Vagina (tissue), 2 donors: ENCODE measurements at regions not wholly inside any gene's neighbourhood (a gene's known extent, or its start where the extent isn't known, plus 50 kb on each side); places are given as distances from the start of the nearest gene placed in this dataset.

Experiments used
- DNase-seq, 2 donors: peaks; one replicate each; pipeline ENCODE4 v3.0.0-alpha.2; 2017; ENCODE audit errors: extremely low spot score in 2 of 2
- H3K27ac ChIP-seq: fragments of 200-600 bp; sonication (generic); one replicate; pipeline ENCODE4 v1.5.1; 2019
- H3K27me3 ChIP-seq: fragments of 200-600 bp; sonication (generic); one replicate; pipeline ENCODE4 v1.5.1; 2019
- H3K36me3 ChIP-seq, 2 donors: fragments of 200-600 bp; sonication (generic); one replicate each; pipeline ENCODE4 v1.5.1; 2017 to 2019
- H3K4me1 ChIP-seq: fragments of 200-600 bp; sonication (generic); one replicate; pipeline ENCODE4 v1.5.1; 2019
- H3K4me3 ChIP-seq, 2 donors: fragments of 200-600 bp; sonication (generic); 1 replicate in 1 of 2; 2 replicates in 1 of 2; pipeline ENCODE4 v1.5.1; 2016 to 2019
- H3K9me3 ChIP-seq: fragments of 200-600 bp; sonication (generic); one replicate; pipeline ENCODE4 v1.5.1; 2019
- POLR2A ChIP-seq, 2 donors: fragments of 450-650 bp; IDR thresholded peaks; one replicate each; pipeline ENCODE4 v1.6.1; 2017; ENCODE audit warnings: antibody characterized with exemption in 2 of 2, mild to moderate bottlenecking in 2 of 2, moderate library complexity in 2 of 2
- POLR2AphosphoS5 ChIP-seq, 2 donors: sonication (generic); formaldehyde crosslinking; IDR thresholded peaks; one replicate each; pipeline ENCODE4 v1.9.0; 2017; ENCODE audit warnings: antibody characterized with exemption in 2 of 2, mild to moderate bottlenecking in 2 of 2, low read depth in 1 of 2; ENCODE audit not compliant: insufficient read depth in 1 of 2
- intact Hi-C: fragments of 100-400 bp; cut with DNase I; formaldehyde crosslinking; loops from one replicate; pipeline ENCODE4 v1.15.1; 2023
- TF ChIP-seq, protein P1 (sequence below), 3 experiments: fragments of 450-650 bp in 2 of 3; fragments of 200-600 bp in 1 of 3; sonication (generic) in 1 of 3; IDR thresholded peaks; one replicate each; pipeline ENCODE4 v1.5.1; 2017 to 2019; ENCODE audit warnings: antibody characterized with exemption in 3 of 3, mild to moderate bottlenecking in 2 of 3, moderate library complexity in 2 of 3

DNA sequence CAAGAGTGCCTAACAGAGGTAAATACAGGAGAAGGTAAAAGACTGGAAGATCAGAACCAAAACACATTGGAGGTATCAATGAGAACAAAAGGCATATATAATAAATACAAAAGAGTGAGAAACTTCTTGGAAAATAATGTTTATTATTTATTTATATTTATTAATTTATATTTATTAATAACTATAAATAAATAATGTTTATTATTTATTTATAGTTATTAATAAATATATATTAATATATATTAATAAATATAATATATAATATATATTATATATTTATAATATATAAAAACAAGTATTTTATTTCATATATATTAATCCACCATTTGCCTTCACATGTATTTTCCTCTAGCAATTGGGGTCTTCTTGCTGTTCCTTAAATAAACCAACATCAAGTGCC, 391.9 kb downstream of the GPATCH2 start:
- Histone ChIP-seq H3K9me3 (no peaks in the 10 kb centered on the region), H3K36me3 (no peaks in the 10 kb centered on the region), H3K27me3 (no peaks in the 10 kb centered on the region), H3K4me1 (no peaks in the 10 kb centered on the region), H3K27ac (no peak overlapping the region), H3K4me3 (no peak overlapping the region)
- no peak for DNase-seq
- TF ChIP-seq, protein P1, sequence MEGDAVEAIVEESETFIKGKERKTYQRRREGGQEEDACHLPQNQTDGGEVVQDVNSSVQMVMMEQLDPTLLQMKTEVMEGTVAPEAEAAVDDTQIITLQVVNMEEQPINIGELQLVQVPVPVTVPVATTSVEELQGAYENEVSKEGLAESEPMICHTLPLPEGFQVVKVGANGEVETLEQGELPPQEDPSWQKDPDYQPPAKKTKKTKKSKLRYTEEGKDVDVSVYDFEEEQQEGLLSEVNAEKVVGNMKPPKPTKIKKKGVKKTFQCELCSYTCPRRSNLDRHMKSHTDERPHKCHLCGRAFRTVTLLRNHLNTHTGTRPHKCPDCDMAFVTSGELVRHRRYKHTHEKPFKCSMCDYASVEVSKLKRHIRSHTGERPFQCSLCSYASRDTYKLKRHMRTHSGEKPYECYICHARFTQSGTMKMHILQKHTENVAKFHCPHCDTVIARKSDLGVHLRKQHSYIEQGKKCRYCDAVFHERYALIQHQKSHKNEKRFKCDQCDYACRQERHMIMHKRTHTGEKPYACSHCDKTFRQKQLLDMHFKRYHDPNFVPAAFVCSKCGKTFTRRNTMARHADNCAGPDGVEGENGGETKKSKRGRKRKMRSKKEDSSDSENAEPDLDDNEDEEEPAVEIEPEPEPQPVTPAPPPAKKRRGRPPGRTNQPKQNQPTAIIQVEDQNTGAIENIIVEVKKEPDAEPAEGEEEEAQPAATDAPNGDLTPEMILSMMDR (IDR thresholded peaks at IDR 0.05), result no peak
- no peak for TF ChIP-seq POLR2A (IDR thresholded peaks at IDR 0.05)
- no peak for TF ChIP-seq POLR2AphosphoS5 (IDR thresholded peaks at IDR 0.05; ENCODE audit: insufficient read depth in 1 of 2, low read depth in 1 of 2)
- intact Hi-C loops, result no loop called here

DNA sequence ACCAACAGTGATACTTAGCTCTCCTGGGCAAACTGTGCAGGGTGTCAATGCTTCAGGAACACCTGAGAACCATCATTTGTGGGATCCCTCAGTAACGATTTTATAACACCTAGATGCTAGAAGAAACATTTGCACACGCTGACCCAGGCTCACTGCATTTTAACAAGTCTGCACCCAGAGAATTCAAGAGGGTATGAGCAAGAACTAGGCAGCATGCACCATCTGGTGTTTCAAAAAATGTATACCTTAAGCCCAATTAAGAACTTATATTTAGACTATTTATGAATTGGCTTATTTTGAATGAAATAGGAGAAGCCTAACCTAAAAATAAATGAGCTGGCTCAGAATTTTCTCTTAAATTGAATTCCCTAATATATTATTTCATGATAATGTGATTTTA, 400.5 kb downstream of the GPATCH2 start:
- intact Hi-C loops, result no loop called here
- DNase-seq, result no peak
- Histone ChIP-seq H3K36me3 (no peaks in the 10 kb centered on the region), H3K4me1 (no peaks in the 10 kb centered on the region), H3K27me3 (no peaks in the 10 kb centered on the region), H3K9me3 (no peaks in the 10 kb centered on the region), H3K27ac (no peak overlapping the region), H3K4me3 (no peak overlapping the region)
- TF ChIP-seq, protein P1 (IDR thresholded peaks at IDR 0.05), result no peak
- no peak for TF ChIP-seq POLR2A (IDR thresholded peaks at IDR 0.05)
- TF ChIP-seq POLR2AphosphoS5 (IDR thresholded peaks at IDR 0.05; ENCODE audit: insufficient read depth in 1 of 2, low read depth in 1 of 2), result no peak

DNA sequence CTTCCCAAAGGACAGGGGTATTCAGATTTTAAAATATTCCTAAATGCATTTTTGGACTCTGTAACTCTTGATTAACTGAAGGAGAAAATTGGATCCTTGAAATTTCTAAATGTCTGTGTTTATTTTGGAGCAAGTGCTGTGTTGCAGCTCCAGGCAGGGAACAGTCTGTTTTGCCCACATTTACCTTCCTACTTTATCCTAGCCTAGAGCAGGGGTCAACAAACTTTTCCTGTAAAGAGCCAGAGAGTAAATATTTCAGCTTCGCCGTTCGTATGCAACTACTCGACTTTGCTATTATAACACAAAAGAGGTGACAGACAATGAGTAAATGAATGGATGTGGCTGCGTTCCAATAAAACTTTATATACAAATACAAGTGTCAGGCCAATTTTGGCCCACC, 402.2 kb downstream of the GPATCH2 start:
- Histone ChIP-seq H3K36me3 (no peaks in the 10 kb centered on the region), H3K27me3 (no peaks in the 10 kb centered on the region), H3K4me1 (no peaks in the 10 kb centered on the region), H3K4me3 (no peak overlapping the region), H3K9me3 (no peaks in the 10 kb centered on the region), H3K27ac (no peak overlapping the region)
- TF ChIP-seq POLR2A (IDR thresholded peaks at IDR 0.05) (no peak), POLR2AphosphoS5 (IDR thresholded peaks at IDR 0.05; ENCODE audit: insufficient read depth in 1 of 2, low read depth in 1 of 2) (no peak)
- TF ChIP-seq, protein P1 (IDR thresholded peaks at IDR 0.05), result no peak
- intact Hi-C loops, result no loop called here
- DNase-seq, result no peak

DNA sequence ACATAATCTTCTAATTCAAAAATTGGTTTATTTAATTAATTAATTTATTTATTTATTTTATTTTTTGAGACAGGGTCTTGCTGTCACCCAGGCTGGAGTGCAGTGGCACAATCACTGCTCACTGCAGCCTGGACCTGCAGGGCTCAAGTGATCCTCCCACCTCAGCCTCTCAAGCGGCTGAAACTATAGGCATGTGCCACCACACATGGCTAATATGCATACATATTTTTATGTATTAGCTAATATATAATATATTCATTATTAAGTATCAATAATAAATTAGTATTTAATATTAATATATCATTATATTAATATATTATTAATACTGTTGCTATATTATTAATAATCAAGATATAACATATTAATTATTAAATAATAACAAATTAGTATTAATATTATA, 406.7 kb downstream of the GPATCH2 start:
- TF ChIP-seq POLR2A (IDR thresholded peaks at IDR 0.05), result no peak
- DNase-seq, result no peak
- Histone ChIP-seq H3K27ac (no peak overlapping the region), H3K4me1 (no peaks in the 10 kb centered on the region), H3K4me3 (no peak overlapping the region), H3K9me3 (no peaks in the 10 kb centered on the region), H3K36me3 (no peaks in the 10 kb centered on the region), H3K27me3 (no peaks in the 10 kb centered on the region)
- intact Hi-C loops, result no loop called here

GRCh38 chr1:217214551-217214950, 416.3 kb downstream of the GPATCH2 start:
- no peaks in the 10 kb centered on the region for H3K36me3 ChIP-seq
- no peaks in the 10 kb centered on the region for H3K27me3 ChIP-seq
- no peak for DNase-seq
- H3K27ac ChIP-seq, result no peak overlapping the region
- H3K4me1 ChIP-seq, result no peaks in the 10 kb centered on the region
- TF ChIP-seq POLR2AphosphoS5 (IDR thresholded peaks at IDR 0.05; ENCODE audit: insufficient read depth in 1 of 2, low read depth in 1 of 2) (no peak), POLR2A (IDR thresholded peaks at IDR 0.05) (no peak)
- TF ChIP-seq, protein P1 (IDR thresholded peaks at IDR 0.05), result no peak
- intact Hi-C loops, result no loop called here
- no peaks in the 10 kb centered on the region for H3K9me3 ChIP-seq
- H3K4me3 ChIP-seq, result no peak overlapping the region

DNA sequence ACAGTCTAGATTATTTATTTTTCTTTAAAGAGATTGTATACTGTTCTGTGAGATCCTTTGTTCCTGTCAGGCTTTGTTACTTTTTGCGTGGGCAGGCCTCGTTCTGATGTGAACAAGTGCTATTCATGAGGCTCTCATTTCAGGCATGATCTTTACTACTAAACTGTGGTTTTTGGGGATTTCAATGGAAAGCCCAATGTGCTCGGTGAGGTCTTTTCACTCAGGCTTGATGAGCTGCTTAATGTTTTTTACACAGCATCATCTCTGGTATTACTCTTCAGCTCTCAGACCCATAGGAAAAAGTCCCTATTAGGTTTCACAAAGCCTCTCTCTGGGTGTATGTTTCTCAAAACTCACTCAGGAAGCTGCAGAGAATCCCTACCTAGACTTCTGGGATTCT, 419.4 kb downstream of the GPATCH2 start:
- no peak overlapping the region for H3K4me3 ChIP-seq
- no peaks in the 10 kb centered on the region for H3K4me1 ChIP-seq
- intact Hi-C loops, result no loop called here
- H3K36me3 ChIP-seq, result no peaks in the 10 kb centered on the region
- no peaks in the 10 kb centered on the region for H3K27me3 ChIP-seq
- TF ChIP-seq POLR2AphosphoS5 (IDR thresholded peaks at IDR 0.05; ENCODE audit: insufficient read depth in 1 of 2, low read depth in 1 of 2) (no peak), POLR2A (IDR thresholded peaks at IDR 0.05) (no peak)
- TF ChIP-seq, protein P1 (IDR thresholded peaks at IDR 0.05), result no peak
- no peaks in the 10 kb centered on the region for H3K9me3 ChIP-seq
- H3K27ac ChIP-seq, result no peak overlapping the region
- DNase-seq, result no peak
